HG02973 (cell line): ENCODE measurements at regions not wholly inside any gene's neighbourhood (a gene's known extent, or its start where the extent isn't known, plus 50 kb on each side); places are given as distances from the start of the nearest gene placed in this dataset.

ENCODE experiments used
- ATAC-seq: cut with Tn5 transposase; IDR thresholded peaks from one replicate; pipeline ENCODE4 v1.9.1; 2021; ENCODE audit warnings: moderate library complexity; ENCODE audit not compliant: unreplicated experiment

DNA sequence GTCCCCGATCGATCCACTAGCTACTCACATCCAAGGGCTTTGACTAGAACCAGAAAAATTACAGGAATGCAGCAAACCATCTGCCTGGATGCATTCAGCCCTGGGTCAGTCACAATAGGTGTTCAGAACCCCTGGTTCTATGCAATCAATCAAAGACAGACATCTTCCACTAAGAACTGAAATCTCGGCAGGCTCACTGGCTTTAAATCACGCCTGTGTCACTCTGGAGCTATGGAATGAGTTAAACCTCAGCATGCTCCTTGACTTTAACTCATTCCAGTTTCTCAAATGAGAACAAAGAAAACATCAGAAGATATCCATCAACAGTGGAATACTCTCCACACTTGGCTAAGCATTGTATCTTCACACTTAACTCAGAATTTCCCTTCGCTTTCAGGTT lies 68.1 kb upstream of the SPTBN1 start:
- no peak for ATAC-seq

DNA sequence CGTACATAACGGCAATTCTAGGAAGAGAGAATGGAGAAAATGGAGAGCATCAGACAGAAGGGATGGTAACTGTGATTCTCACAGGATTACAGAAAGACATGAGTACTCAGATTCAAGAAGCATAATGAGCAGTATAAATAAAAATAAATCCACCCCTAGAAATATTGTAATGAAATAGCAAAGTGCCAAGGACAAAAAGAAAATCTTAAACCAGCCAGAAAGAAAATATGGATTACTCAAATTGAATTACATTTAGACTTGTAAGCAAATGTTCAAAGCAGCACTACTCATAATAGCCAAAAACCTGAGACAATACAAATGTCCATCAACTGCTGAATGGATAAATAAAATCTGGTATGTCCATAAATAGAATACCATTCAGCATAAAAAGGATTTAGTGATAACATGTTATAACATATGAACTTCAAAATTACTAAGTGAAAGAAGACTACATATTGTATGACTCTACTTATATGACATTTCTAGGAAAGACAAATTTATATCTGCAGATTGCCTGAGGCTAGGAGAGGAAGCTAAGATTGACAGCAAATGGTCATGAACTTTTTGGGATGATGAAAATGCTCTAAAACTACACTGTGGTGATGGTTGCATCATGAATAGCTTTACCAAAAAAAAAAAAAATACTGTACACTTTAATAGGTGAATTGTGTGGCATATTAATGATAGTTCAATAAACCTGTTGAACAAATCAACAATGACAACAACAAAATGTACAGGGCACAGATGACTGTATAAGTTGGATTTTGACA lies 63.4 kb upstream of the SPTBN1 start:
- ATAC-seq: no peak

DNA sequence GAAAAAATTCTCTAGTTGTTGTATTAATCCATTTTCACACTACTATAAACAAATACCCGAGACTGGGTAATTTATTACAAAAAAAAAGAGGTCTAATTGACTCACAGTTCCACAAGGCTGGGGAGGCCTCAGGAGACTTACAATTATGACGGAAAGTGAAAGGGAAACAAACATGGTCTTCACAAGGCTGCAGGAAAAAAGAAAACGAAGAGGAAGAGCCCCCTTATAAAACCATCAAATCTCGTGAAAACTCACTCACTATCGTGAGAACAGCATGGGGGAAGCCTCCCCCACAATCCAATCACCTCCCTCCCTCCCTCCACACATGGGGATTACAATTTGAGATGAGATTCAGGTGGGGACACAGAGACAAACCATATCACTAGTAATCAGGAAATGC lies 61.7 kb upstream of the SPTBN1 start:
- ATAC-seq: peak; percentile 78

DNA sequence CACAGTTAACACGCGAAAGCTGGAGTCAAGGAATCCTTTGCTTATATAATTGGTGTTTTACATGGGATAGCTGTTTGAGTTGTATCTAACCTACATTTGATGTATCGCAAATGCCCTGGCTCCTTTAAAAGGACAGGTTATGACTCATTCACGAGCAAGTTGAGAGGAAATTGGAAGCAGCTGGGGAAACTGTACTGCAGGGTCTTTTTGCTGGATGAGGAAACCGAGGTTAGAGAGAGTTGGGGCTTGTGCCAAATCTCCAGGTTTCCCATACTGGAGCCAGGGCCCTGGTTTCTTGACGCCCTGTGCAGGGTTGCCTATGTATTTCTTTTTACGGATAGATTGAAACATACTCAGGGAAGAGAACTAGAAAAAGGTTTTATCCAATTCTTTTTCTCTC lies 60.0 kb upstream of the SPTBN1 start:
- ATAC-seq: no peak

DNA sequence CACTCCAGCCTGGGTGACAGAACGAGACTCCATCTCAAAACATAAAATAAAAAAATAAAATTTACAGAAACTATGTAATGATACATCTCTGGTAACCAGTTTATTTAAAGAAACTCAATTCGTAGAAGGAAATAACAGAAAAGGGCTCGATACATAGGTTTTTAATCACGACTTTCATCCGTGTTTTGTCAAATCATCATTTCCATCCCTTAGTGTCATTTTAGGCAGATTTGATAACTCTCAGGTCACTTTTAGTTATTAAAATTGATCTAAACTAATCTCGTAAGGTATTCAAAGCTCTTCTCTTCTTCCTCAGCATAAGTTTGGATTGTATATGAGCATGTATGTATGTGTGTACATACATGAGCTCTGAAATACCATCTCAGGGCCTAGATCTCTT lies 59.3 kb upstream of the SPTBN1 start:
- no peak for ATAC-seq

DNA sequence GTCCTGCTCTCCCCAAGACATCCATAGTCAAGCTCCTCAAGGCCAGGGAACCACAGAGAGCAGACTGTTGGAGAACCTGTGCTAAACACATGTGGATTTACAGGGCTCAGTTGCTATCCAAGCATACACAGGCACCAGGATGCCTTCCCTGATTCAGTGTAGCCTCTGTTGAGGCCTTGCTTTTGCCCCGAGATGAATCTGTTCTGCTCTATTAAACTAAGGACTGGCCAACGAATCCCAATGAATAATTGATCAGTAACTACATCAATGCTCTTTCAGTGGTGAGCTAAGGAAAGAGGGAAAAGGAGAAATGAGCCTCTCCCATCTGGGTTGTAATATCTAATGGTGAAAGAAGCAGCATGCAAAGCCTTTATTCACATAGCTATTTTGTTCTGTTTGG lies 58.7 kb upstream of the SPTBN1 start:
- no peak for ATAC-seq

DNA sequence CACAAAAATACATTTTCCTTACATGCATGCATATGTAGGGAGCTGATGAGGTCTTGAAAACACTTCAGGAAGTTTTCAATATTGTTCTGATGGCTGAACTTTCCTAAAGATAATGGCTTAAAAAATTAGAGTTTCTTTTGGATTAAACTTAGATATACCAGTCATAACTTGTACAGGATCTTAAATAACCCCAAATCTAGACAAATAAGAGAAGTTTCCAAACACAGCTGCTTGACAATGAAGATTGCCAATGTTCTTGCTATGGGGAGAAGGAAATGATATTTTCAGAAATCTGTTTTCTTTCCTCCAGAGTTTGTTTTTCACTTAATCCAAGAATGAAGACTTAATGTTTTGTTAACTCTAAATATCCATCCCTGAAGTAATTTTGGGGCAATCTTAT lies 54.6 kb upstream of the SPTBN1 start:
- ATAC-seq: no peak

DNA sequence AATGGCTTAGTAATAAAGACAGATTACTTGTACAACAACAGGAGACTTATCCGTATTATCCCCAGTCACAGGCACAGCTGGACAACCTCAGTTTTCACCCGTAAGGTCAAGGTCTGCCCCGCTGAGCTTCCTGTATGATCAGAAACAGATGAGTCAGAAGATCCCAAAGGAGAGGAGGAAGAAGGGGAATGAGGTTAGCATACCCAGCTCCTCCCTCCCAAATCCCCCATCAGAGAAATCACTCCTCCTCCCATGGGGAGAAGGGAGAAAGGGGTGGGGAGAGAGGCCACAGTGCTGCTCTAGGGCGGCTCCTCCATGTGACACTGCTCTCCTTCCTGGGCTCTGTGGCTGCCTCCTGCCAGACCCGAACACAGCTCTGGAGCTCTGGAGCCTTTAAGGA lies 53.8 kb upstream of the SPTBN1 start:
- ATAC-seq: no peak

DNA sequence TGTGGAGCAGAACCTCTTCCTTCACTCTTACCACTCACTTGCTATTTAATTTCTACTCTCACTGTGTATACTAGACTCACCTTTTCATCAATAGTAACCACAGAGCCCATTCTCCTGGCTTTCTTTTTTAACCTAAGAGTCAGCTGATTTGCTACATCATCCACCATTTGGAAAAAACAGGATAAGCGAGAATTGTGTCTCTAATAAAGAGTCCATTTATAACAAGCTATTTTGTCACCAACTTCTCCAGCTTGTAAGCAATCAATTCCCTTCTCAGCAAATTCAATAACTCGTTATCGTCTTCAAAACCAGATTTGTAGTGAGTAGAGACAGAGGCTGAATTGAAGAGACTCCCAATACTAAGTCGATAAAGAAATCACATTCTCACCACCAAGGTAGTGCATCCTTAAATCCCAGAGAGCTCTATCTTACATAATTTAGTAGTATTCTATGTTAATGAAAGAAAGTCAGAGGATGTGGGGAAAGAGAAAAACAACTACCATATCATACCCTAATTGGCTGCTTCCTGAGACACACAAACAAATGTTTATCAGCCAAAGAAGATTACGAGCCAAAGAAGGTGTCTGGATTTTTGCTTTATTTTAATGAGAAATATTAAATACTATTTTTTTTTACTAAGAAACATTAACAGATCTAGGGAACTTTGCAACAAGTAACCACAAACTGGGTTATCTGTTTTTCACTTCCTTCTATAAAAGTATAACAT lies 52.5 kb upstream of the SPTBN1 start:
- ATAC-seq: no peak

DNA sequence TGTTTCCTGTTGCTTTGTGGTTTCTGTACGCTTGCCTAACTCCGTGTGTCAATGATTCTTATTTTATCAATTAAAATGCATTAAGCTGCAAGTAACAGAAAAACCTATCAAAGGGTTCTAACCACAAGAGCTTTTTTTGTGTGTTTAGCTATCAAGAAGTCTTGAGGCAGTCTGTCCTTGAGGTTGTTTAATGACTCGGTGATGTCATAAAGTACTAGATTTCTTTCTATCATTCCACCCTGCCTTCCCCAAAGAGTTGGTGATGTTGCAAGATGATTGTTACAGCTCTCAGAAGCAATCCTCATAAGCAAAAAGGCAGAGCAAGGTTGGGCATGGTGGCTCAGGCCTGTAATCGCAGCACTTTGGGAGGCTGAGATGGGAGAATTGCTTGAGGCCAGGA lies 51.9 kb upstream of the SPTBN1 start:
- no peak for ATAC-seq

DNA sequence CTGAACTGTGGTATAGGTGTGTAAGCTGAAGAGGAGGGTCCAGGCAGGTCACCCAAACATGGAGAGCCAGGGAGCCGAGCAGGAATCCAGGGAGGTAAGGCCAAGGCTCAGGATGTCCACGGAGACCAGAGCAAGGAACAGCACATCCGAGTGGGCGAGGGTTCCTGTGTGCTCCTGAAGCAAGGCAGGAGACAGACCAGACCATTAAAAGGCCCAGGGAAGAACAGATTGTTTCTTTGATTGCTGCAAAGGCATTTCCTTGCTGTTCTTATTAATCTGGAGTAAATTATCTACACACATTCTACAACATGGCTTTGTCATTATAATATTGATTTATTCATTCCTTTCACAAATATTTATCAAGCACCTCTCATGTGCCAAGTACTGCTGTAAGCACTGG lies 50.1 kb upstream of the SPTBN1 start:
- ATAC-seq: no peak
